Vagina (tissue), 2 donors: ENCODE measurements at regions not wholly inside any gene's neighbourhood (a gene's known extent, or its start where the extent isn't known, plus 50 kb on each side); places are given as distances from the start of the nearest gene placed in this dataset.

Experiments
- CTCF ChIP-seq, 3 experiments: fragments of 450-650 bp in 2 of 3; fragments of 200-600 bp in 1 of 3; sonication (generic) in 1 of 3; IDR thresholded peaks; one replicate each; pipeline ENCODE4 v1.5.1; 2017 to 2019; ENCODE audit warnings: antibody characterized with exemption in 3 of 3, mild to moderate bottlenecking in 2 of 3, moderate library complexity in 2 of 3
- POLR2A ChIP-seq, 2 donors: fragments of 450-650 bp; IDR thresholded peaks; one replicate each; pipeline ENCODE4 v1.6.1; 2017; ENCODE audit warnings: antibody characterized with exemption in 2 of 2, mild to moderate bottlenecking in 2 of 2, moderate library complexity in 2 of 2
- POLR2AphosphoS5 ChIP-seq, 2 donors: sonication (generic); formaldehyde crosslinking; IDR thresholded peaks; one replicate each; pipeline ENCODE4 v1.9.0; 2017; ENCODE audit warnings: antibody characterized with exemption in 2 of 2, mild to moderate bottlenecking in 2 of 2, low read depth in 1 of 2; ENCODE audit not compliant: insufficient read depth in 1 of 2

GRCh38 chr7:12827920-12828319, 140.5 kb downstream of the ARL4A start:
- TF ChIP-seq CTCF (IDR thresholded peaks at IDR 0.05) (no peak), POLR2A (IDR thresholded peaks at IDR 0.05) (no peak), POLR2AphosphoS5 (IDR thresholded peaks at IDR 0.05; ENCODE audit: insufficient read depth in 1 of 2, low read depth in 1 of 2) (no peak)
